Small intestine (tissue), 7 donors: ENCODE measurements at regions not wholly inside any gene's neighbourhood (a gene's known extent, or its start where the extent isn't known, plus 50 kb on each side); places are given as distances from the start of the nearest gene placed in this dataset.

ENCODE experiments used
- DNase-seq, 2 donors: peaks; one replicate each; pipeline versions ENCODE4 v3.0.0 to v3.0.0-alpha.2; 2013
- FAIRE-seq: peaks from 2 replicates; lab custom pipeline; 2012; peaks lifted over from hg19 to GRCh38; lab: Jason Lieb, UNC
- H3K27ac ChIP-seq, 3 donors: one replicate each; pipeline ENCODE4 v1.5.1; 2013; ENCODE audit warnings: low read length in 2 of 3, mild to moderate bottlenecking in 2 of 3, control low read depth in 1 of 3, inconsistent platforms in 1 of 3, low read depth in 1 of 3, moderate library complexity in 1 of 3
- H3K27me3 ChIP-seq, 3 donors: one replicate each; pipeline ENCODE4 v1.6.1; 2013; ENCODE audit warnings: low read length in 3 of 3, inconsistent platforms in 1 of 3; ENCODE audit not compliant: control insufficient read depth in 3 of 3, insufficient read depth in 3 of 3
- H3K36me3 ChIP-seq, 3 donors: one replicate each; pipeline ENCODE4 v1.6.1; 2013; ENCODE audit warnings: low read length in 3 of 3, inconsistent platforms in 1 of 3, low read depth in 1 of 3, mild to moderate bottlenecking in 1 of 3, moderate library complexity in 1 of 3; ENCODE audit not compliant: control insufficient read depth in 3 of 3, insufficient read depth in 2 of 3
- H3K4me1 ChIP-seq, 3 donors: one replicate each; pipeline ENCODE4 v1.6.1; 2013; ENCODE audit warnings: low read length in 2 of 3, inconsistent platforms in 1 of 3, low read depth in 1 of 3, mild to moderate bottlenecking in 1 of 3, moderate library complexity in 1 of 3; ENCODE audit not compliant: control insufficient read depth in 3 of 3, insufficient read depth in 2 of 3
- H3K4me3 ChIP-seq, 3 donors: one replicate each; pipeline ENCODE4 v1.5.1; 2013; ENCODE audit warnings: low read length in 3 of 3, control low read depth in 1 of 3, inconsistent platforms in 1 of 3, low read depth in 1 of 3, mild to moderate bottlenecking in 1 of 3, moderate library complexity in 1 of 3
- H3K9me3 ChIP-seq, 2 donors: one replicate each; pipeline ENCODE4 v1.6.1; 2013; ENCODE audit warnings: low read depth in 1 of 2, low read length in 1 of 2; ENCODE audit not compliant: control insufficient read depth in 2 of 2, insufficient read depth in 1 of 2
- WGBS, 3 donors: extraction: QIAGEN DNeasy Blood & Tissue Kit; methylation state at CpG; one replicate each; pipeline ENCODE4 v1.1.7; 2013; 5-methylcytosine and 5-hydroxymethylcytosine counted together
- donor health status: healthy with polysubstance abuse.
- donor health status: control.
- donor health status: control.
- donor health status: Bipolar disorder and iron deficiency.
- donor health status: healthy.

- Histone ChIP-seq H3K36me3 (peaks cover 0 to 6% (median 0%) of the 10 kb centered on the region in 3 donors), H3K27ac (no peak overlapping the region), H3K9me3 (no peaks in the 10 kb centered on the region), H3K4me1 (no peaks in the 10 kb centered on the region), H3K27me3 (peaks cover 0 to 14% (median 0%) of the 10 kb centered on the region in 3 donors), H3K4me3 (no peak overlapping the region)
- no peak for FAIRE-seq
- DNase-seq, result no peak
- WGBS, 3 donors, result 62 to 79% (median 74%) methylated on average over 16 to 17 of the region's 17 CpGs
These were observed 223.1 kb downstream of the GLI2 start for GRCh38 chr2:120958623-120959366.

- no peaks in the 10 kb centered on the region for H3K4me1 ChIP-seq
- peaks cover 0 to 13% (median 0%) of the 10 kb centered on the region in 3 donors for H3K27me3 ChIP-seq
- 53 to 81% (median 63%) methylated on average over 13 of the region's 13 CpGs for WGBS, 3 donors
- FAIRE-seq (no peak), DNase-seq (no peak)
- no peak overlapping the region for H3K4me3 ChIP-seq
- H3K27ac ChIP-seq, result no peak overlapping the region
- peaks cover 0 to 6% (median 0%) of the 10 kb centered on the region in 3 donors for H3K36me3 ChIP-seq
- no peaks in the 10 kb centered on the region for H3K9me3 ChIP-seq
These were observed 223.8 kb downstream of the GLI2 start for GRCh38 chr2:120959426-120959825.

GRCh38 chr2:120960770-120961366 is 225.2 kb downstream of the GLI2 start:
- H3K27me3 ChIP-seq, result peaks cover 0 to 12% (median 0%) of the 10 kb centered on the region in 3 donors
- H3K4me1 ChIP-seq, result no peaks in the 10 kb centered on the region
- no peak overlapping the region for H3K27ac ChIP-seq
- FAIRE-seq, result no peak
- no peaks in the 10 kb centered on the region for H3K9me3 ChIP-seq
- no peak overlapping the region for H3K4me3 ChIP-seq
- H3K36me3 ChIP-seq, result peaks cover 0 to 3% (median 0%) of the 10 kb centered on the region in 3 donors
- WGBS, 3 donors, result 77 to 82% (median 81%) methylated on average over 13 of the region's 13 CpGs
- DNase-seq, result no peak

- DNase-seq (no peak), FAIRE-seq (no peak)
- H3K4me3 ChIP-seq, result no peak overlapping the region
- whole genome bisulfite sequencing, 3 donors, result 69 to 71% (median 69%) methylated on average over 11 of the region's 11 CpGs
- no peaks in the 10 kb centered on the region for H3K9me3 ChIP-seq
- no peaks in the 10 kb centered on the region for H3K4me1 ChIP-seq
- peaks cover 0 to 3% (median 0%) of the 10 kb centered on the region in 3 donors for H3K36me3 ChIP-seq
- no peak overlapping the region for H3K27ac ChIP-seq
- H3K27me3 ChIP-seq, result peaks cover 0 to 12% (median 0%) of the 10 kb centered on the region in 3 donors
These were observed 225.7 kb downstream of the GLI2 start for GRCh38 chr2:120961396-120961795.

GRCh38 chr2:120963997-120964705 is 228.5 kb downstream of the GLI2 start:
- Histone ChIP-seq H3K27me3 (peaks cover 0 to 16% (median 0%) of the 10 kb centered on the region in 3 donors), H3K4me1 (no peaks in the 10 kb centered on the region), H3K27ac (no peak overlapping the region), H3K9me3 (peaks cover 0 to 2% of the 10 kb centered on the region in 2 donors), H3K36me3 (peaks cover 0 to 9% (median 0%) of the 10 kb centered on the region in 3 donors), H3K4me3 (no peak overlapping the region)
- DNase-seq, result no peak
- 71% methylated on average over 12 of the region's 12 CpGs for WGBS, 3 donors
- no peak for FAIRE-seq

GRCh38 chr2:120964819-120965218 is 229.2 kb downstream of the GLI2 start:
- Histone ChIP-seq H3K4me1 (no peaks in the 10 kb centered on the region), H3K27ac (no peak overlapping the region), H3K36me3 (peaks cover 0 to 10% (median 0%) of the 10 kb centered on the region in 3 donors), H3K9me3 (peaks cover 0 to 5% of the 10 kb centered on the region in 2 donors), H3K4me3 (no peak overlapping the region), H3K27me3 (peaks cover 0 to 18% (median 0%) of the 10 kb centered on the region in 3 donors)
- no peak for FAIRE-seq
- WGBS, 3 donors, result 40 to 67% (median 43%) methylated on average over 2 of the region's 2 CpGs
- no peak for DNase-seq

- H3K4me3 ChIP-seq, result no peak overlapping the region
- FAIRE-seq, result no peak
- 76 to 87% (median 79%) methylated on average over 12 of the region's 12 CpGs for WGBS, 3 donors
- no peaks in the 10 kb centered on the region for H3K4me1 ChIP-seq
- H3K36me3 ChIP-seq, result peaks cover 0 to 13% (median 0%) of the 10 kb centered on the region in 3 donors
- DNase-seq, result no peak
- no peak overlapping the region for H3K27ac ChIP-seq
- peaks cover 0 to 5% of the 10 kb centered on the region in 2 donors for H3K9me3 ChIP-seq
- H3K27me3 ChIP-seq, result peaks cover 0 to 11% (median 0%) of the 10 kb centered on the region in 3 donors
These were observed 231.0 kb downstream of the GLI2 start for GRCh38 chr2:120966510-120967254.
